Effector memory CD8-positive, alpha-beta T cell (primary cell): ENCODE measurements at regions not wholly inside any gene's neighbourhood (a gene's known extent, or its start where the extent isn't known, plus 50 kb on each side); places are given as distances from the start of the nearest gene placed in this dataset.
A peak's percentile ranks its signal among the peaks of the same experiment; 100 is the strongest.

ENCODE experiments used
- ATAC-seq: fragments of 150-1000 bp; cut with Tn5 transposase; replicated peaks from 2 replicates; pipeline ENCODE4 v1.10.0; 2021; ENCODE audit warnings: mild to moderate bottlenecking, moderate library complexity
- DNase-seq, 3 experiments: peaks; one replicate each; pipeline ENCODE4 v3.0.0; 2021
- H3K27ac Mint-ChIP-seq, 2 donors: one replicate each; pipeline ENCODE4 v1.8.0; 2022; ENCODE audit warnings: mild to moderate bottlenecking in 2 of 2, mixed read lengths in 2 of 2, moderate library complexity in 2 of 2
- H3K27me3 Mint-ChIP-seq, 2 donors: one replicate each; pipeline ENCODE4 v1.8.0; 2022; ENCODE audit warnings: mixed read lengths in 2 of 2
- H3K36me3 Mint-ChIP-seq: one replicate; pipeline ENCODE4 v1.8.0; 2022; ENCODE audit warnings: mild to moderate bottlenecking, moderate library complexity, mixed read lengths; ENCODE audit not compliant: insufficient read depth
- H3K4me1 Mint-ChIP-seq, 2 donors: one replicate each; pipeline ENCODE4 v1.8.0; 2022; ENCODE audit warnings: low read depth in 2 of 2, mixed read lengths in 2 of 2
- H3K4me3 Mint-ChIP-seq, 2 donors: one replicate each; pipeline ENCODE4 v1.8.0; 2022; ENCODE audit warnings: mild to moderate bottlenecking in 2 of 2, mixed read lengths in 2 of 2, moderate library complexity in 2 of 2
- H3K9me3 Mint-ChIP-seq, 2 donors: one replicate each; pipeline ENCODE4 v1.8.0; 2022; ENCODE audit warnings: mixed read lengths in 2 of 2

DNA sequence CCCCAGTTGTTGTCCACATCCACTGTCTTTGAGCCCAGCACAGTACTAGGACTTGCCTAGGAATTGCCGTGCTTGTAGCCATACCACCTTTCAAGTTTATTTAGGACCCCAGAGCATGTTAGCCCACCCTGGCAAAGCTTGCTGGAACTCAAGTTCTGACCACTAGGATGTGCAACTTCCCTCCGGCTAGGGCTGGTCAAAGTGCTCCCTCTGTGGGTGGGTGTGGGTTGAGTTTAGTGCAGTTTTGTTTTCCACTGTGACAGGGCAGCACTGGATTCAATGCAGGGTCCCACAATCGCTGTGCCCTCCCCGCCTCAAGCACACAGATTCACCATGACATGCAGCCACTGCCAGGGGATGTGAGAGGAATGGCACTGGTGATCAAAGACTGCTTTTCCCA lies 96.0 kb downstream of the RASGEF1B start:
- no peaks in the 10 kb centered on the region for H3K36me3 Mint-ChIP-seq
- no peaks in the 10 kb centered on the region for H3K9me3 Mint-ChIP-seq
- no peak for ATAC-seq
- H3K27me3 Mint-ChIP-seq: peaks cover 20 to 39% of the 10 kb centered on the region in 2 donors
- H3K4me3 Mint-ChIP-seq: no peak overlapping the region
- no peak overlapping the region for H3K27ac Mint-ChIP-seq
- H3K4me1 Mint-ChIP-seq: no peaks in the 10 kb centered on the region
- DNase-seq: no peak

DNA sequence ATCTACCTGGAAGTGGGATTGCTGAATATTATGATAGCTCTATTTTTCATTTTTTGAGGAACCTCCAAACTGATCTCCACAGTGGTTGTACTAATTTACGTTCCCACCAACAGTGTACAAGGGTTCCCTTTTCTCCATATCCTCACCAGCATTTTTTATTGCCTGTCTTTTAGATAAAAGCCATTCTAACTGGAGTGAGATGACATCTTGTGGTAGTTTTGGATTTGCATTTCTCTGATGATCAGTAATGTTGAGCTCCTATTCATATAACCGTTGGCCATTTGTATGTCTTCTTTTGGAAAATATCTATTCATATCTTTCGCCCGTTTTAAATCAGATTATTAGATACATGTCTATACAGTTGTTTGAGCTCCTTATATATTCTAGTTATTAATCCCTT lies 101.8 kb downstream of the RASGEF1B start:
- Mint-ChIP-seq H3K36me3 (no peaks in the 10 kb centered on the region), H3K4me3 (no peak overlapping the region), H3K9me3 (peaks cover 0 to 3% of the 10 kb centered on the region in 2 donors), H3K27ac (no peak overlapping the region), H3K27me3 (peaks cover 9 to 10% of the 10 kb centered on the region in 2 donors), H3K4me1 (no peaks in the 10 kb centered on the region)
- ATAC-seq (no peak), DNase-seq (no peak)

DNA sequence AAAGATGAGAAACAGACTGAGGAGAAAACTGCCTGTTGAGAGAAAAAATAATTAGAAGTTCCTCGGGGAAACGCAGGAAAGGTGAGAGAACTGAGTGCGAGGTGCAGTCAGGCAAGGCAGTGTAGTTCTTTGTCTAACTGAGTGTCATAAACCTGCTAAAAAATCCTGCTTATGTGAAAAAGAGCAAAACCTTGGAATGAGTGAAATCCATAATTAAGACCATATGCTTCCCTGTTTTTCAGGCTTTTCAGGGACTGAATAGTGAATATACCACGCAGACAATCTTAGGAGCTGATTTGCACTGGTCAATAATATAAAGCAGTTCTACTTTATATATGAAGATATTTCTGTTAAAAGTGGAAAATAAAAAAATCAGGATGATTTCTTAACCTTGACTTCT lies 104.9 kb downstream of the RASGEF1B start:
- Mint-ChIP-seq H3K4me3 (no peak overlapping the region), H3K36me3 (no peaks in the 10 kb centered on the region), H3K27me3 (peaks cover 7 to 15% of the 10 kb centered on the region in 2 donors), H3K4me1 (no peaks in the 10 kb centered on the region), H3K9me3 (peaks cover 0 to 3% of the 10 kb centered on the region in 2 donors), H3K27ac (no peak overlapping the region)
- no peak for DNase-seq
- ATAC-seq: no peak

DNA sequence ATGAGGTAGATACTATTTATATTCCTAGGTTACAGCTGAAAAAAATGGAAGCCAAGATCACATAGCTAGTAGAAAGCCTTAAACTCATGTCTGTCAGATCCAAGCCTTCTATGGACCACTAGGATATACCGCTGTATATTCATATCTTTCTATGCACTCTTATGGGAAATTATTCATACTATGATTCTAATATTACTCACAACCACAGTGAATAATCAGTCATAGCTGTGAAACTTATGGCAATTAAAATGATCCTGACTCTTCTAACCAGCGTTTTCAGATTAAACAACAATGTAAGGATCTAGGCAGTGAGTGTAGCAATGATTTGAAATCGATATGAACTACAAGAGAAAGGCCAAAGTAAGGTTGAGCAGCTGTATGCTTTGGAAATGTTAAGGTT lies 111.0 kb downstream of the RASGEF1B start:
- ATAC-seq (no peak), DNase-seq (no peak)
- Mint-ChIP-seq H3K36me3 (no peaks in the 10 kb centered on the region), H3K4me1 (no peaks in the 10 kb centered on the region), H3K9me3 (no peaks in the 10 kb centered on the region), H3K4me3 (no peak overlapping the region), H3K27ac (no peak overlapping the region), H3K27me3 (peaks cover 36 to 54% of the 10 kb centered on the region in 2 donors)

DNA sequence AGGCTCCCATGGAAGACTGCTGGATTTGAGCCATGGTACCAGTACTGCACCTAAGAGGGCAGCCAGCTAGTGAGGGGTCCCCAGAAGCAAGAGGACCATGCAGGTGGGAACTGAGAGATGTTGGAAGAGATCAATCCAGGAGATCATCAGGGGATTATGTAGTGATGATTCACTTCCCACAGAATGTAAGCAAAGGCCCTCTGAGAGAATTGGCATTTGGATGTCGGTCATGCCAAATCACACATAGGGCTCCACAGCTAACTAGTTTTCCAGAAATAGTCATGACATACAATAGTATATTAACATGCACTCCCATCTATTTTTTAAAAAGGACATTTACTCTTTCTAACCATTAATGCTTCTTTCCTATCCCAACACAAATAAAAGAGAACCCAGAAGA lies 112.5 kb downstream of the RASGEF1B start:
- DNase-seq (no peak), ATAC-seq (no peak)
- no peaks in the 10 kb centered on the region for H3K4me1 Mint-ChIP-seq
- H3K4me3 Mint-ChIP-seq: no peak overlapping the region
- H3K27ac Mint-ChIP-seq: no peak overlapping the region
- H3K27me3 Mint-ChIP-seq: peaks cover 38 to 56% of the 10 kb centered on the region in 2 donors
- no peaks in the 10 kb centered on the region for H3K36me3 Mint-ChIP-seq
- no peaks in the 10 kb centered on the region for H3K9me3 Mint-ChIP-seq

DNA sequence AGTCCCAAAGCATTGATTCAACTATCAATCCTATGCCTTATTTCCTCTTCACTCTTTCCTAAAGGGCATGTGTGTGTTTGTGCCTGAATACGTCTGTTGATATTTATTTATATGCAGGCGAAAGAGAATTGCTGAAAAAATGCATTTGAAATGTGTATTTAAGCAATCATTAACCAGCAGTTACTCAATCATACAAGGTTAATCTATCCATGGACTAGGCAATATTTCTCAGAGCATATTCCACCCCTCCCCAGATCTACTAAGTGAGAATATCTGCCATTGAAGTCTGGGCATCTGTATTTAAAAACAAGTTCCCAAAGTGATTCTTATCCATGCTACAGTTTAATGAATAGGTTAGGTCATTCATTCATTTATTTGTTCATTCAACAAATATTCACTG lies 113.6 kb downstream of the RASGEF1B start:
- H3K4me3 Mint-ChIP-seq: no peak overlapping the region
- no peaks in the 10 kb centered on the region for H3K9me3 Mint-ChIP-seq
- H3K4me1 Mint-ChIP-seq: no peaks in the 10 kb centered on the region
- H3K27me3 Mint-ChIP-seq: peaks cover 45 to 67% of the 10 kb centered on the region in 2 donors
- H3K27ac Mint-ChIP-seq: no peak overlapping the region
- DNase-seq: no peak
- H3K36me3 Mint-ChIP-seq: no peaks in the 10 kb centered on the region
- no peak for ATAC-seq

DNA sequence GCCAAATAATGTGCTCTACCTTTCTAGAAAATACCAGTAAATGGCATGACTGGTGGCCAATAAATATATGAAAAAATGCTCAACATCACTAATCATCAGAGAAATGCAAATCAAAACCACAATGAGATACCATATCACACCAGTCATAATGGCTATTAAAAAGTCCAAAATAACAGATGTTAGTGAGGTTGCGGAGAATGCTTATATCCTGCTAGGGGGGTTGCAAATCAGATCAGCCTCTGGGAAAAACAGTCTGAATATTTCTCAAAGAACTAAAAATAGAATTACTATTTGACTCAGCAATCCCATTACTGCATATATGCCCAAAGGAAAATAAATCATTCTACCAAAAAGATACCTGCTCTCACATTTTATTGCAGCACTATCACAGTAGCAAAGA lies 115.1 kb downstream of the RASGEF1B start:
- Mint-ChIP-seq H3K36me3 (no peaks in the 10 kb centered on the region), H3K27me3 (peaks cover 48 to 74% of the 10 kb centered on the region in 2 donors), H3K9me3 (no peaks in the 10 kb centered on the region), H3K4me1 (peaks cover 0 to under 1% of the 10 kb centered on the region in 2 donors), H3K4me3 (no peak overlapping the region), H3K27ac (no peak overlapping the region)
- no peak for DNase-seq
- no peak for ATAC-seq

DNA sequence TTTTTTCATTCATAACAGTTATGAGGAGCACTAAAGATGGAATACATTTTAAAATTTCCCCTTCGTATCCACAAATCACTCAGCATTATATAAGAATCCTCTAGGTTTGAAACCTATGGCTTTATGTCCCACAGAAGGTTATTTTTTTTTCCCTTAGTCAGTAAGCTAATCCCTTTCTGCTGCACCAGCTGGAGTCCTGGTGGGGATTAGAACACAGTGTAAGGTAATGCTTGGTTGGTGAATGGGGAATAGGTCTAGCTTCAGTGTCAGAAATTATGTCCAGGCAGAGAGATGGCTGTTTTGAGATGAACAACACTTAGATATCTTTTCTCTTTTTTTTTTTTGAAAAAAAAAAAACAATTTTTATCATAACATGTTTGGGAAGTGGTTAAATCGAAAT lies 116.6 kb downstream of the RASGEF1B start:
- no peaks in the 10 kb centered on the region for H3K9me3 Mint-ChIP-seq
- peaks cover 48 to 65% of the 10 kb centered on the region in 2 donors for H3K27me3 Mint-ChIP-seq
- H3K27ac Mint-ChIP-seq: no peak overlapping the region
- no peak overlapping the region for H3K4me3 Mint-ChIP-seq
- no peak for ATAC-seq
- H3K36me3 Mint-ChIP-seq: no peaks in the 10 kb centered on the region
- peaks cover 0 to 2% of the 10 kb centered on the region in 2 donors for H3K4me1 Mint-ChIP-seq
- DNase-seq: no peak

DNA sequence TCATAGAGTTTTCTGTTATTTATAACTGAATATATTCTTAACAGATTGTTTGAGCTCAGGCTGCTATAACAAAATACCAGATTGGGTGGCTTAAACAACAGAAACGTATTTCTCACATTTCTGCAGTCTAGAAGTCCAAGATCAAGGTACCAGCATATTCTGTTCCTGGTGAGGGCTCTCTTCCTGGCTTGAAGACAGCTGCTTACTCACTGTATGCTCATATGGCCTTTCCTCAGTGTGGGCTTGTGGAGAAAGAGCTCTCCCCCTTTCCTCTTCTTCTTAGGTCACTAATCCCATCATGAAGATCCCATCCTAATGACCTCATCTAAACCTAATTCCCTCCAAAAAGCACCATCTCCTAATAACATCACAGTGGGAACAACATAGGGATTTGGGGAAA lies 117.8 kb downstream of the RASGEF1B start:
- peaks cover 0 to 2% of the 10 kb centered on the region in 2 donors for H3K4me1 Mint-ChIP-seq
- no peaks in the 10 kb centered on the region for H3K36me3 Mint-ChIP-seq
- ATAC-seq (no peak), DNase-seq (no peak)
- H3K27me3 Mint-ChIP-seq: peaks cover 39 to 52% of the 10 kb centered on the region in 2 donors
- no peaks in the 10 kb centered on the region for H3K9me3 Mint-ChIP-seq
- H3K4me3 Mint-ChIP-seq: no peak overlapping the region
- H3K27ac Mint-ChIP-seq: no peak overlapping the region

DNA sequence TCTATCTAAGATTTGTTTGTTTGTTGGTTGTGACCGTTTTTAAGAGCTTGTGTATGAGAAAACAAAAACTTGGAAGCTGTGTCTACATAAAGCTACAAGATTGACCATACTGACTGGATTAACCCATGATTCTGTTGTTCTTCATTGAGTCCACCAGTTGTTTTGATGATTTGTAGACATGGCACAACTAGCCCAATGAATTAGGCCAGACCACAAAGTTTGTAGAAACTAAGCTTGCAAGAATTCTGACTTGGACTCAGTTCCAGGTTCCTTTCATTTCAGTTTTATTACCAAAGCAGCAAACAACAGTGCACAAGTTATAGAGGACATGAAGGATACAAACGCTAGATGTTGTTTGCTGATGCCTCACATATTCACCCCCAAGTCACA lies 119.3 kb downstream of the RASGEF1B start:
- Mint-ChIP-seq H3K36me3 (no peaks in the 10 kb centered on the region), H3K4me3 (no peak overlapping the region), H3K9me3 (no peaks in the 10 kb centered on the region), H3K4me1 (peaks cover 0 to 2% of the 10 kb centered on the region in 2 donors), H3K27me3 (peaks cover 31 to 42% of the 10 kb centered on the region in 2 donors), H3K27ac (no peak overlapping the region)
- ATAC-seq (no peak), DNase-seq (no peak)

DNA sequence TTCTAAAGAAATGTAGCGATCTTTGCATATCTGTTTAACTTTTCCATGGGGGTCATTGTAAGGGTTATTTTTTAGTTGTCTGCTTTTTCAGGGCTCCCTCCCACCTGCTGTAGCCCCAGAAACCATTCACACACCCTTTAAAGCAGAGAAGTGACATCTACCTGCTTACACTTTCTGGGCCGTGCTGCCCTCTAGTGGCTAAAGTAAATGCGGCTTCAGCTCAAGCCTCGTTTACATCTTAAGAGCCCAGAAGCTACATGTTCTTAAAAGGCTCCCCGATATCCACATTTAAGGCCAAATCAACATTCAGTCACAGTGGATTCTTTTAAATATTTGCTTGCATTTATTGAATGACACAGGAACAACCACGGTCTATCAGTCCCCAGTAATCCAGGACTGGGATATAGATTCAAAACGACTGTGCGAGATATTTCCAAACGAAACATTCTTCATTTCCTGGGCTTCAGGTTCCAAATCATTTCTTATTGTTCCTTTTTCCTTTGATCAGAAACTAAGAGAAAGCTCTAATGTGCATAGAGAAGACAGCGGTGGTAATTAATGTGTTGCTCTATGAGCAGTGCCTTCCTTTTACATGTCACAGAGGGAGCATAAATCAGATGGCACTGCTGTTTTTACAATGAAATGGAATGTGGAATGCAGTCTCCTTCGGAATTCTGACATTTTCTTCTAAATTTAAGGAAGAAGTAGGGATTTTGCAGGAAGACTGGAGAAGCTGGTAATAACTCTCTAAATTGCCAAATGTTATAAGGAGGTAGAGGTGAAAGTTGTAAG lies 119.9 kb downstream of the RASGEF1B start:
- Mint-ChIP-seq H3K4me1 (peaks cover 0 to 2% of the 10 kb centered on the region in 2 donors), H3K27me3 (peaks cover 29 to 38% of the 10 kb centered on the region in 2 donors), H3K4me3 (no peak overlapping the region), H3K36me3 (no peaks in the 10 kb centered on the region), H3K27ac (no peak overlapping the region), H3K9me3 (no peaks in the 10 kb centered on the region)
- peak; percentile 46 to 57 (median 49) for DNase-seq
- ATAC-seq: peak; percentile 59

DNA sequence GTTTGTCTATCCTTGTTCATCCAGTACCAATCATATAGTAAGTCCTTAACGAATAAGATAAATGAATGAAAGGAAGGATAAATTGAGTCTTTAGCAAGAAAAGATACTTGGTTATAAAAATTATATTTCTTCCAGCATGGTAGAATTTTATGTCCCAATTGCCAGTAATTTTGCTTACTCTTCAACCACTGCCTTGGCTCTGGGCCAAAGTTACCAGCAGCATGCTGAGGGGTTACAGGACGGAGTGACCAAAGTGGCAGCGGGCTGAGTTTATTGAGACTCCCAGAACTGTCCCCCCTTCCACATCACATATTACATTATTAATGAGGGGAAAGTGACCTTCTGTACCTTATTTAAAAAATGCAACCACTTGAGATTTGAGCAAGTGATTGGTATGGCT lies 121.7 kb downstream of the RASGEF1B start:
- Mint-ChIP-seq H3K36me3 (no peaks in the 10 kb centered on the region), H3K9me3 (no peaks in the 10 kb centered on the region), H3K27me3 (peaks cover 23 to 41% of the 10 kb centered on the region in 2 donors), H3K4me1 (peaks cover 0 to 2% of the 10 kb centered on the region in 2 donors), H3K27ac (no peak overlapping the region), H3K4me3 (no peak overlapping the region)
- DNase-seq (no peak), ATAC-seq (no peak)

DNA sequence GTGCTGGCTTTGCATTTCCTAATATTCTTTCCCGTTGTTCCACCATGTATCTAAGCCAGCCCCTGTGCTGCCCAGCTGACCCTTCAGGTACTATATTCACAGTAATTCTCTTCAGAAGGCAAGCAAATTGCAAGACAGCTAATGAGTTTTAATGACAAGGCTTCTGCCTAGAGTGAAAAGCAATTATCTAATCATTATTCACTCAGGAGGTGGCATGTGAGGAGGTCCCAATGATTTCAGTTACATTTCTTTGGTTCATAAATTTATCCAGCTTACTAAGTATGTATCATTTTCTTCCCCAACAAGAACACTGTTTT lies 123.0 kb downstream of the RASGEF1B start:
- H3K9me3 Mint-ChIP-seq: no peaks in the 10 kb centered on the region
- H3K4me1 Mint-ChIP-seq: peaks cover 0 to 2% of the 10 kb centered on the region in 2 donors

DNA sequence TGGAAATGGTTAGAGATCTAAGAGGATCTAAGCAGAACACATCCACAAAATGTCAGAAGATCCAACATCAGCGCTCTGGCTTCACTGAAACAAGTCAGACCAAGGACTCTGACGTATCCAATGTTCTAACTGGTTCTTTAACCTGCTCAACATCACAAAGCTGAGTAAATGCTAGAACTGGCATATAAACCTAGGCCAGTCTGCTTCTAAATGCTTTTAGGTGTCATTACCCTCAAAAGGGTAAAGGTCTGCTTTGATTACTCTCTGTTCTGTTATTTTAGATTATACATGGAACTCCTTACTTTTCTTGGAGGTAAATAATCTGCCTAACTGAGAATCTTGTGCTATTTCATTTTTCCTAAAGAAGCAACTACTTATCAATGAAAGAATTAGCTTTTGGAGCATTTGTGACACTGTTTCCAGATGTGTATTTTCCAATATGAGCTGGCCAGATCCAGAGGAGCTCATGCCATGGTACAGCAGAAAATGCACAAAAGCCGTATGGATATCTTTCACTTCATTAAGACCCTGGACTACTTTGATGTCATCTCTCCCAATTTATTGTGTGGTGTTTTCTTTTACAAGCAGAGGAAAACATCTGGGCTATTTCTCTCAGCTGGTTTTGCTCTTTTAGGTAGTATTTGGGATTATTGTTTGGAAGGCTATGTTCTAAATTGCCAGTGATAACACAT lies 123.5 kb downstream of the RASGEF1B start:
- H3K9me3 Mint-ChIP-seq: no peaks in the 10 kb centered on the region
- no peak overlapping the region for H3K4me3 Mint-ChIP-seq
- ATAC-seq (no peak), DNase-seq (no peak)
- H3K27ac Mint-ChIP-seq: no peak overlapping the region
- peaks cover 0 to 2% of the 10 kb centered on the region in 2 donors for H3K4me1 Mint-ChIP-seq
- no peaks in the 10 kb centered on the region for H3K36me3 Mint-ChIP-seq
- H3K27me3 Mint-ChIP-seq: peaks cover 27 to 43% of the 10 kb centered on the region in 2 donors

More for the DNA sequence above, 123.0 kb downstream of the RASGEF1B start:
- Mint-ChIP-seq H3K36me3 (no peaks in the 10 kb centered on the region), H3K27ac (no peak overlapping the region), H3K4me3 (no peak overlapping the region), H3K27me3 (peaks cover 28 to 43% of the 10 kb centered on the region in 2 donors)
- DNase-seq: no peak
- no peak for ATAC-seq
